ENCODE measurements at regions not wholly inside any gene's neighbourhood (a gene's known extent, or its start where the extent isn't known, plus 50 kb on each side); places are given as distances from the start of the nearest gene placed in this dataset.
"Not testable (repeated sequence)": the region's sequence is repeated elsewhere in the genome, so short reads cannot be mapped to it uniquely, and the experiment has no call there.

DNA sequence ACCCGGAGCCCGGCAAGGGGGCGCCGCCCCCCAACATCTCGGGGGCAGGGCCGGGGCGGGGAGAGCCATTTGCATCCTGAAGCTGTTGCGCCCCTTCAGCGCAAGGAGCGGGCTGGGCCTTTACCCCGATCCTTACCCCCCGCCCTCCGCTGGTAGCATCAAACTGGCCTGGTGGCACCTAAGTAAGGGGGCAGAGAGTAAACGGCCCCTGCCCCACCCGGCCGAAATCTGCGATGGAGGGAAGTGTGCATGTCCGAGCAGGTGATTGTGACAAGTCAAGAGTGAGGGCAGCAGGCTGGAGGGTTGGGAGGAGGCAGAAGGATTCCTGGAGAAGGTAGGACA, 101.2 kb downstream of the ESM1 start:
- DNase-seq (ENCODE audit: low spot score), result no peak

DNA sequence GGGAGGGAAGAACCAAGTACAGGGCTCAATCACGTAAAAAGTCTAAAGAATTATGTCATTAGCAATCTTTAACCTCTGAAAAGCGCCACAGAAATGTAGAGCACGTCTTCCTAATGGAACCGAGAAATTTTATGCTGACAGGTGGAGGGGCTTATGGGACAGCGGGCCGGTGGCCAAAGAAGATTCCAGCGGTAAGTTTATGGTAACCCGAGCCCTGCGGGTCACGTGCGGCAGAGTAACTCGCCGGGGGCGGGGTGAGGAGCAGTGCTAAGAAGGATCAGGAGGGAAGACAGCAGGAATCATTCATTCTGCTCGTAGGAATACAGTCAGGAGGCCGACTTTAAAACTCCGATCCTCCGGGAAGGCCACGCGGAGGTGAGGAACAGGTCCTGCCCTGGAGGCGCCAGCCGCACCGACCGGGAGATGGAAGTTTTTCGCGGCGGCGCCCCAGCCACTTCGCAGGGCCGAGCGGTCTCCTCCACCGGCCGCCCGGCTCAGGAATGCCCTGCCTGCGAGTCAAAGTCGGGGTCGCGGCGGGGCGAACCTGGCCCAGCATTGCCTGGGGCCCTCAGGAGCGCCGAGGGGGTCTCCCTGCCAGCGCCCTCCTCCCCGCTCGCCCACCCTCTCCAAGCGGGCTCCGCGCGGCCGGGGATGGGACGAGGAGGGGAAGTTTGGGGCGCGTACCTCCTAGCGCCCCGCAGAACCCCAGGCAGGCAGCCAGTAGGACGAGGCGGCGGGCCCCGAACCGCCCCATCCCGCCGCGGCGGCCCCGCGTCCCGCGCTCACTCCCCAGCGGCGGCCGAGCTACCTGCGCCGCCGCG, 101.8 kb downstream of the ESM1 start:
- peak; percentile 53 for DNase-seq (ENCODE audit: low spot score)

GRCh38 chr5:54882841-54883240, 102.6 kb downstream of the ESM1 start:
- no peak for DNase-seq (ENCODE audit: low spot score)

GRCh38 chr5:54882101-54882500, 103.3 kb downstream of the ESM1 start:
- DNase-seq (ENCODE audit: low spot score), result no peak

- no peak for DNase-seq (ENCODE audit: low spot score)
Observed at GRCh38 chr5:54881286-54882005, 103.9 kb downstream of the ESM1 start.

DNA sequence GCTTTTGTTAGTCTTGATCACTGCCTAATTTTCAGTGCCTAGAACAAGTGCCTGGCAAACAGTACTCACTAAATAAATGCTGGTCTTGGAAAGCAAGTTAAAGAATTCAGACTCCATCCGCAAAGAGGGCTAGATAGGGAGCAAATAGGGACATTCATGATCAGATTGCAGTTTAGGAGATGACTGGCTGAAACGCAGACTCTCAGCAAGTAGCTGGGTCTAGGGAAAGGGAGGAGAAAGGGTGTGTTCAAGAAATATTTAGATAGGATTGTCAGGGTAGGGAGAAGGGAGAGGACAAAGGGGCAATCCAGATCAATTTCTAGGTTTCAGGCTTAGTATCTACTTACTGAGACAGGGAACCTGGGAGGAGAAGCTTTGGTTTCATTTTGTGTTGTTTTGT, 108.4 kb downstream of the ESM1 start:
- DNase-seq (ENCODE audit: low spot score), result no peak

GRCh38 chr5:54876556-54876955, 108.8 kb downstream of the ESM1 start:
- DNase-seq (ENCODE audit: low spot score), result no peak

DNA sequence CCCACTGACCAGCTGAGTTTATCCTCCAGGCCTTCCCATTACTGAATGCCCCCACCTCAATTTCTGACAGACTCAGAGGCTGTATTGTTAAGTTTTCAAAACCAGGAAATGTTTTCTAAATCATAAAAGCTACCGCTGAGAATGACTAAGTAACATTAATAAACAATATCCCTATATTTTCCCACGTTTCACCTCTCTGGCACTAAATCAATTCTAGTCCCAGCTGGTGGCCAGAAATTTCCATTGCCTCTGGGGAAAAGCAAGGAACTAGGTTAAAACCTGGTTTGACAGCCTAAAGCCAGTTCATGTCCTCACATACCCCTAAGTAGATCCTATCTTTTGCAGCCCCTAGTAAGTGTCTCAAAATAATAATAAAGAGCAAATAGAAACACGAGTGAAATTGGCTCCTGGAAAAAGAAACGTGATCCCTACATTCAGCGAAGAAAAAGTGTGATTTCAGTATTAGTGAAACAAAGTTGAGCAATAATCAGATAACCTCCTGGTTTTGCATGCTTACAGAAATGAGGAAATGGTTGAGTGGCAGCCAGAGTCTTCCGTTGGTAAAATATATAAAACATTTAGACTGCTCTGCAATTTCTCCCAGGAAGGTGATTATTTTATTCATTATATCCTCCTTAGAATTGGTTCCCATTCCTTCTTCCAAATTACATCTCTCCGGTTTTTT, 110.9 kb downstream of the ESM1 start:
- DNase-seq (ENCODE audit: low spot score), result no peak

GRCh38 chr5:54873691-54874090, 111.7 kb downstream of the ESM1 start:
- no peak for DNase-seq (ENCODE audit: low spot score)

GRCh38 chr5:54872810-54873209, 112.6 kb downstream of the ESM1 start:
- DNase-seq (ENCODE audit: low spot score), result no peak

GRCh38 chr5:54870271-54870670, 115.1 kb downstream of the ESM1 start:
- no peak for DNase-seq (ENCODE audit: low spot score)

DNA sequence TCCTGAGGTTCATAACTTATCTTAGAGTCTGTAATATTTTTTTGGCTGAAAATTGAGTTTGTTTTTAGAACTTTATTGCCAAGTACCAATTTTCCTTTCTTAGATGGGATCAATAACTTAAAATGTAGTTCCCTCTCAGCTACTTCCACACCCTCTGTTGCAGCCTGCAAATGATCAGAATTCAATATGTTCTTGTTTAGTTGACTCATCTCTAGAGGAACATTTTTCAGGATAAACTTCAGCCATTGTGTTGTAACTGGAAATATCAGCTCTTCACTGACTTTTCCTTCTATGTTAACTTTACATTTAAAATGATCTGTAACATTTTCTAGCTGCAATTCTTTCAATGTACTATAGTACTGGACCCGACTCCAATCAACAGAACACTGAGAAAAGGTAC, 115.7 kb downstream of the ESM1 start:
- DNase-seq (ENCODE audit: low spot score), result no peak

- DNase-seq (ENCODE audit: low spot score), result no peak
Observed at GRCh38 chr5:54868511-54869483, 116.6 kb downstream of the ESM1 start.

- DNase-seq (ENCODE audit: low spot score), result peak; percentile 55
Observed at GRCh38 chr5:54867310-54867944, 118.0 kb downstream of the ESM1 start.

GRCh38 chr5:54864911-54865515, 120.4 kb downstream of the ESM1 start:
- DNase-seq (ENCODE audit: low spot score), result not testable (repeated sequence)

- DNase-seq (ENCODE audit: low spot score), result no peak
Observed at GRCh38 chr5:54862036-54862435, 123.4 kb downstream of the ESM1 start.

DNA sequence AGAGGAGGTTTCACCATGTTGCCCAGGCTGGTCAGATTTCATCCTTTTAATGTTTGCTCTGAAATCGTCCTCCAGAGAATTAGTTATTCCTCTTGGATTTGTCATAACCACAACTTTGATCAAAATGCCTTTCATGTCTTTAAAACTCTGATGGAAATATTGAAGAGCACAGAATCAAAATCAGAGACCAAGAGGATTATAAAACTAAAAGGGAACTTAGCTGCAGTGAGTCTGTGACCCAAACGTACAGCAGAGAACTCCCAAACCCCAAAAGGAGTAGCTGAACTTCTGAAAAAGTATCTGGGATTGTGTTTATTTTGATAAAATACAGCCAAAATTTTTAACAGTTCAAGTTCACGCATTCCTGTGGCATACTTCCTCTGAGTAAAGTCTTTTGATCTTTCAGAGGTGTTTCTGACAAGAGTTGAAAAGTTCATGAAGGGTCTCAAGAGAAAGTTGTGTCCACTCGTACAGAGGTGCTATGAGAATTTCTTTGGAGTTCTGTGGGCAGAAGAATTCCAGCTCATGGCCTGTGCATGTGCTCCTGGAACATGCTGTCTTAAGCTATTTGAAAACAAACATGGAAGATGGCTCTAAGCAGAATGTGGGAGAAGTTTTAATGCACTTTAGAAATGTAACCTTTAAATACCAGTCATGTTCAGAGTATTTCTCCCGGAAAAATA, 124.0 kb downstream of the ESM1 start:
- DNase-seq (ENCODE audit: low spot score), result peak; percentile 43

DNA sequence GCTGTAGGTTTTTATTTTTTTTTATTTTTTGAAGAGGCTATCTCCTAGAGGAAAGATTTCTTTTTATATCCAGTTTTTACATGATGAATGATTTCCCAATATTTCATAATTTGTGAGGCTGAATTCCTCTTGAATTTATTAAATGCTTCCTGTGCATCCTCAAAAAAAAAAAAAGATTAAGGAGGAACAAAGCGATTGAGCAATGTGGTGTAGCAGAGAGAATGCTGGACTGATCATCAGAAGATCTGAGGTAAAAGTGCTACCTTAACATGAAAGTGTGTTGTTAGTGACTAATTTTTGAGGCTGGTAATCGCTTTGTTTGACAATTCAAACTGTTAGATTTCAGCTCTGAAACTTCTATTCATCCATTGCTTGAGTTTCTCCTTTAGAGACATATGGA, 125.1 kb downstream of the ESM1 start:
- no peak for DNase-seq (ENCODE audit: low spot score)

GRCh38 chr5:54859316-54859715, 126.1 kb downstream of the ESM1 start:
- DNase-seq (ENCODE audit: low spot score), result no peak

- no peak for DNase-seq (ENCODE audit: low spot score)
Observed at GRCh38 chr5:54854883-54855581, 130.4 kb downstream of the ESM1 start.
